Thyroid gland (tissue), 4 donors: ENCODE measurements at regions not wholly inside any gene's neighbourhood (a gene's known extent, or its start where the extent isn't known, plus 50 kb on each side); places are given as distances from the start of the nearest gene placed in this dataset. TPM values are rescaled to one million over a fixed set of nuclear protein-coding genes. Genes with fewer than 3 reads are reported as not detected.

ENCODE experiments used
- DNase-seq, 2 donors: peaks; one replicate each; pipeline ENCODE4 v3.0.0-alpha.2; 2019
- H3K27ac ChIP-seq, 3 donors: fragments of 200-600 bp; sonication (generic); 1 replicate in 2 of 3; 2 replicates in 1 of 3; pipeline ENCODE4 v1.5.1; 2016 to 2019; ENCODE audit warnings: mild to moderate bottlenecking in 1 of 3, moderate library complexity in 1 of 3
- H3K27me3 ChIP-seq: fragments of 200-600 bp; sonication (generic); one replicate; pipeline ENCODE4 v1.5.1; 2019
- H3K36me3 ChIP-seq, 2 donors: fragments of 200-600 bp; sonication (generic); one replicate each; pipeline ENCODE4 v1.5.1; 2016 to 2019
- H3K4me1 ChIP-seq, 2 donors: fragments of 200-600 bp; sonication (generic); one replicate each; pipeline ENCODE4 v1.5.1; 2017 to 2019
- H3K4me3 ChIP-seq, 3 donors: fragments of 200-600 bp; sonication (generic); replicated peaks in 1 of 3; 1 replicate in 2 of 3; 2 replicates in 1 of 3; pipeline ENCODE4 v1.5.1; 2016; ENCODE audit warnings: mild to moderate bottlenecking in 1 of 3
- H3K9me3 ChIP-seq: fragments of 200-600 bp; sonication (generic); one replicate; pipeline ENCODE4 v1.5.1; 2017
- POLR2A ChIP-seq, 2 donors: fragments of 450-650 bp; IDR thresholded peaks; one replicate each; pipeline ENCODE4 v1.6.1; 2017; ENCODE audit warnings: antibody characterized with exemption in 2 of 2, mild to moderate bottlenecking in 2 of 2, moderate library complexity in 1 of 2
- WGBS, 2 donors: methylation state at CpG; one replicate each; pipeline ENCODE4 v1.1.5; 2017; 5-methylcytosine and 5-hydroxymethylcytosine counted together
- intact Hi-C: fragments of 100-400 bp; cut with DNase I; formaldehyde crosslinking; loops from one replicate; pipeline ENCODE4 v1.15.1; 2023
- small RNA-seq: library from RNA; depleted of rRNA; stranded (forward); fragments of <200 nt; gene quantifications from one replicate; pipeline ENCODE3, GENCODE V24; 2016
- TF ChIP-seq, protein P1 (sequence below), 6 experiments: fragments of 200-600 bp in 3 of 6; fragments of 450-650 bp in 3 of 6; sonication (generic) in 3 of 6; IDR thresholded peaks; one replicate each; pipeline ENCODE4 v1.5.1; 2016 to 2019; ENCODE audit warnings: antibody characterized with exemption in 6 of 6, mild to moderate bottlenecking in 2 of 6, inconsistent platforms in 1 of 6, moderate library complexity in 1 of 6

DNA sequence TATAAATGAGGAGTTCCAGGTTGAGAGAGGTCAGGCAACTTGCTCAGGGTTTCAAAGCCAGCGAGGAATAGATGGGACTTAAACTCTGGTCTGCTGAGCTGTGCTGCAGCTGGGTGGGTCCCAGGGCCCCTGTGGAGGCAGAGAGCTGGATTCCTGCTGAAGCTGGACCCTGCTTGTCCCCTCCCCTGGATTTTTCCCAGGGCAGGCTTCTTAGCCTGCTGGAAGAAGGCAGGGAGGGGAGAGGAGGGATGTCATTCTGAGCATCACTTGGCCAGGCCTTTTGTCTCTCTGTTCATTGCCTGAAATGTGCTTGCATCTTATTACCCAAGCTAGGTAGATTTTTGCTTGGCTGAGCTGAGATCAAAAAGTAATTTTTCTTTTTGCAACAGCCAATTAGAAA is 133.7 kb downstream of the DHX35 start:
- Histone ChIP-seq H3K4me1 (no peaks in the 10 kb centered on the region), H3K27me3 (no peaks in the 10 kb centered on the region), H3K9me3 (no peaks in the 10 kb centered on the region), H3K4me3 (no peak overlapping the region), H3K27ac (no peak overlapping the region), H3K36me3 (no peaks in the 10 kb centered on the region)
- DNase-seq: no peak
- TF ChIP-seq, protein P1, sequence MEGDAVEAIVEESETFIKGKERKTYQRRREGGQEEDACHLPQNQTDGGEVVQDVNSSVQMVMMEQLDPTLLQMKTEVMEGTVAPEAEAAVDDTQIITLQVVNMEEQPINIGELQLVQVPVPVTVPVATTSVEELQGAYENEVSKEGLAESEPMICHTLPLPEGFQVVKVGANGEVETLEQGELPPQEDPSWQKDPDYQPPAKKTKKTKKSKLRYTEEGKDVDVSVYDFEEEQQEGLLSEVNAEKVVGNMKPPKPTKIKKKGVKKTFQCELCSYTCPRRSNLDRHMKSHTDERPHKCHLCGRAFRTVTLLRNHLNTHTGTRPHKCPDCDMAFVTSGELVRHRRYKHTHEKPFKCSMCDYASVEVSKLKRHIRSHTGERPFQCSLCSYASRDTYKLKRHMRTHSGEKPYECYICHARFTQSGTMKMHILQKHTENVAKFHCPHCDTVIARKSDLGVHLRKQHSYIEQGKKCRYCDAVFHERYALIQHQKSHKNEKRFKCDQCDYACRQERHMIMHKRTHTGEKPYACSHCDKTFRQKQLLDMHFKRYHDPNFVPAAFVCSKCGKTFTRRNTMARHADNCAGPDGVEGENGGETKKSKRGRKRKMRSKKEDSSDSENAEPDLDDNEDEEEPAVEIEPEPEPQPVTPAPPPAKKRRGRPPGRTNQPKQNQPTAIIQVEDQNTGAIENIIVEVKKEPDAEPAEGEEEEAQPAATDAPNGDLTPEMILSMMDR (IDR thresholded peaks at IDR 0.05): no peak
- TF ChIP-seq POLR2A (IDR thresholded peaks at IDR 0.05): no peak
- 83 to 85% methylated on average over 1 of the region's 1 CpG for WGBS, 2 donors
- intact Hi-C loops: no loop called here

DNA sequence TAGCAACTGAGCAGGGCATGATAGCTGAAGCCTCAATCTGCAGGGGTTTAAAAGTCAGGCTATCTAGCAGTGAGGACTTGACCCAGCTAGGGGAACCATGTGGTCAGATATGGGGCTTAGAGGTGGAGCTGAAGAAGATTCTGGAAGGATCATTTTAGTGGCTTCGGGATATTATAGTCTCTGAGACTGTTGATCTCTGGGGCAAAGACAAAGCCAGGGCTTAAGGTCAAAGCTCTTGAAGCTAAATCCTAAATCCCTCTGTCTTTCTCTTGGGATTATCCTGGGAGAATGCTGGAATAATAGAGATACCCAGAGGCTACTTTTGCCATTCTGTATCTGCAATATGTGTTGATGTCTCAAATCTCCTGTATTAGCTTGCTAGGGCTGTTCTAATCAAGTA is 132.2 kb downstream of the DHX35 start:
- no peak for DNase-seq
- no peaks in the 10 kb centered on the region for H3K27me3 ChIP-seq
- no peak overlapping the region for H3K4me3 ChIP-seq
- intact Hi-C loops: no loop called here
- 42 to 45% methylated on average over 1 of the region's 1 CpG for WGBS, 2 donors
- H3K36me3 ChIP-seq: no peaks in the 10 kb centered on the region
- TF ChIP-seq POLR2A (IDR thresholded peaks at IDR 0.05): no peak
- TF ChIP-seq, protein P1 (IDR thresholded peaks at IDR 0.05): no peak
- no peaks in the 10 kb centered on the region for H3K9me3 ChIP-seq
- no peaks in the 10 kb centered on the region for H3K4me1 ChIP-seq
- no peak overlapping the region for H3K27ac ChIP-seq

DNA sequence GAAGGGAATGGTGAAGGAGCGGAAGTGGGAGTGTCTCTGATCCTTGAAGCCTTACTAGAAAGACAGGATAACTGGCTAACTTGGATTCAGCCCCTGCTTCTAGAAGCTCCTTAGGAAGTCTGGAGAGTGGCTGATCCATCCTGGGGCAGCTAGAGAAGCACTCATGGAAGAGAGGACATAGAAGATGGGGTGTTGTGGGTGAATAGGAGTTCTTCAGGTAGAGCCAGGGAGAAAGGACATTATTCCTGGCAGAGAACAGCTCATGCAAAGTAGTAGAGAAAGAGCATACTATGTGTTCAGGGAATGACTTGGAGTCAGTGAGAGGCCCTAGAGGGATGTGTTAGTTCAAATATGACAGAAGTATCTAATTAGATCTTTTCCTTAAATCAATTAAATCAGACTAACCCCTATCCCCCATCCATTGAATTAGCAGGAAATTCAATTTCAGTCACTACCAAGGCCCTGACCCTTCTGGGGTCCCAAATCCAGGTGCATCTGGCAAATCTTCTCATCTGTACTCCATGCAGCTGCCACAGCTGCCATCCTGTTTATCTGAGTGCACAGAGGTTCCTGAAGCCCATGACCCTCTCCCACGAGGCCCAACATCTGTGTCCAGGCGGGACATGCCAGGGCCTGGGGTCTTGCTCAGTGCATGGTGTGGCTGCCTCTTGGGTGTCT is 130.7 kb downstream of the DHX35 start:
- TF ChIP-seq, protein P1 (IDR thresholded peaks at IDR 0.05): no peak
- TF ChIP-seq POLR2A (IDR thresholded peaks at IDR 0.05): no peak
- no peak overlapping the region for H3K4me3 ChIP-seq
- WGBS, 2 donors: 79 to 84% methylated on average over 3 of the region's 3 CpGs
- DNase-seq: no peak
- intact Hi-C loops: no loop called here
- no peaks in the 10 kb centered on the region for H3K36me3 ChIP-seq
- no peak overlapping the region for H3K27ac ChIP-seq
- no peaks in the 10 kb centered on the region for H3K4me1 ChIP-seq
- H3K9me3 ChIP-seq: no peaks in the 10 kb centered on the region
- H3K27me3 ChIP-seq: no peaks in the 10 kb centered on the region

DNA sequence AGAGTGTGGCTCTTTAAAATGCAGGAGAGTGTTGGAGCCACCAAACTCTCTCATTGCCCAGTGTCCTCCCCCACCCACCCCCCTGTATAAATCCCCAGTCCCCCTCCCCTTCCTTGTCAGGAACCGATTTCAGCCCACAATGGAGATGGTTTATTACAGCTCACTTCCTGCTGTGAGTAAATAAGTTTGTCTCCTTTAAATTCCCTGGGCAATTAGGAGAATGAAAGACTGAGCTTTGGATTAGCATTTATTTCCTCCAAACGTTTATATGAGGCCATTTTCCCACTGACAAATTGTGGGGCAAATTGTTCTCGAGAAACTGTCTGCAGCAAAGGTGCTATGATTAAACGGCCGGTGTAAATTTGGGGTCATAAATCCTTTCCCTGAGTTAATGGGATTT is 128.8 kb downstream of the DHX35 start:
- WGBS, 2 donors: 26 to 36% methylated on average over 5 of the region's 5 CpGs
- Histone ChIP-seq H3K4me1 (no peaks in the 10 kb centered on the region), H3K4me3 (no peak overlapping the region), H3K27me3 (no peaks in the 10 kb centered on the region), H3K36me3 (no peaks in the 10 kb centered on the region), H3K27ac (no peak overlapping the region), H3K9me3 (no peaks in the 10 kb centered on the region)
- no peak for DNase-seq
- intact Hi-C loops: no loop called here
- TF ChIP-seq, protein P1 (IDR thresholded peaks at IDR 0.05): no peak
- TF ChIP-seq POLR2A (IDR thresholded peaks at IDR 0.05): no peak

DNA sequence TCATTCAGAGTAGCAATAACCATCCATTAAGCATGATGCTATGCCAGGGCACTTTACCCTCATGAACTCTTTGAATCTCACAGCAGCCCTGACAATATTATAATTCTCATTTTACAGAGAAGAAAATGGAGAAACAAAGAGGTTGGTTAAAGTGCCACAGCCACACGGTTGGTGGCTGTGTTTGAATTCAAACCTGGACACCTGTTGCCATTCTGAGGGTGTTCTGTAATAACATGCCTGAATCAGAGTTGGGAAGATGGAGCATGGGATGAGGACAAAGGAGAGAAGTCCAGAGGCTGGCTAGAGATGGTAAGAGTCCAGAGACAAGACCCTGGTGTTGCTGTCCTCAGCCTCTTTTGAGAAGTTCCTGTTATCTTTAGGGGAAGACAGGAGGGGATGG is 127.7 kb downstream of the DHX35 start:
- H3K4me3 ChIP-seq: no peak overlapping the region
- DNase-seq: no peak
- no peaks in the 10 kb centered on the region for H3K9me3 ChIP-seq
- intact Hi-C loops: no loop called here
- H3K4me1 ChIP-seq: no peaks in the 10 kb centered on the region
- TF ChIP-seq, protein P1 (IDR thresholded peaks at IDR 0.05): no peak
- TF ChIP-seq POLR2A (IDR thresholded peaks at IDR 0.05): no peak
- no peaks in the 10 kb centered on the region for H3K27me3 ChIP-seq
- H3K27ac ChIP-seq: no peak overlapping the region
- no peaks in the 10 kb centered on the region for H3K36me3 ChIP-seq
- 54 to 81% methylated on average over 1 of the region's 1 CpG for WGBS, 2 donors

Small RNA genes lying in the stretch of these regions (small RNA-seq; reads per million reads assigned to genes)
- gene RN7SL680P: not detected
